ENCODE measurements at regions not wholly inside any gene's neighbourhood (a gene's known extent, or its start where the extent isn't known, plus 50 kb on each side); places are given as distances from the start of the nearest gene placed in this dataset.

DNA sequence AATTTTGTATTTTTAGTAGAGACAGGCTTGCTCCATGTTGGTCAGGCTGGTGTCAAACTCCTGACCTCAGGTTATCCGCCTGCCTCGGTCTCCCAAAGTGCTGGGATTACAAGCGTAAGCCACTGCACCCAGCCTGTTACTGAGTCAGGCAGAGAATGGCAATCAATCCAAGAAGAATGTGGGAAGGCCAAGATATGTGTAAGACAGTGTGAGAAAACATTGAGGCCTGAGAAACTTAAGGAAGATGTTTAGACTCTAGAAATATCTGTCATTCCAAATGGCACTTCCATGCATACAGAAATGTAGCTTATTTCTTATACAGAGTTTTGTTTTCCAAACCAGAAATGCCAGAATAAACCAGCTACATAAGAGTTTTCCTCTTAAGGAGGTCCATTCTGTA lies 248.5 kb downstream of the ETS1 start:
- peaks cover 4 to 34% of the 10 kb centered on the region in 2 donors for H3K4me1 ChIP-seq
- no peaks in the 10 kb centered on the region for H3K27me3 ChIP-seq
- no peaks in the 10 kb centered on the region for H3K36me3 ChIP-seq
- intact Hi-C loops (cut with DNase I), result no loop called here
- H3K9me3 ChIP-seq, result no peaks in the 10 kb centered on the region
- TF ChIP-seq, protein P1, sequence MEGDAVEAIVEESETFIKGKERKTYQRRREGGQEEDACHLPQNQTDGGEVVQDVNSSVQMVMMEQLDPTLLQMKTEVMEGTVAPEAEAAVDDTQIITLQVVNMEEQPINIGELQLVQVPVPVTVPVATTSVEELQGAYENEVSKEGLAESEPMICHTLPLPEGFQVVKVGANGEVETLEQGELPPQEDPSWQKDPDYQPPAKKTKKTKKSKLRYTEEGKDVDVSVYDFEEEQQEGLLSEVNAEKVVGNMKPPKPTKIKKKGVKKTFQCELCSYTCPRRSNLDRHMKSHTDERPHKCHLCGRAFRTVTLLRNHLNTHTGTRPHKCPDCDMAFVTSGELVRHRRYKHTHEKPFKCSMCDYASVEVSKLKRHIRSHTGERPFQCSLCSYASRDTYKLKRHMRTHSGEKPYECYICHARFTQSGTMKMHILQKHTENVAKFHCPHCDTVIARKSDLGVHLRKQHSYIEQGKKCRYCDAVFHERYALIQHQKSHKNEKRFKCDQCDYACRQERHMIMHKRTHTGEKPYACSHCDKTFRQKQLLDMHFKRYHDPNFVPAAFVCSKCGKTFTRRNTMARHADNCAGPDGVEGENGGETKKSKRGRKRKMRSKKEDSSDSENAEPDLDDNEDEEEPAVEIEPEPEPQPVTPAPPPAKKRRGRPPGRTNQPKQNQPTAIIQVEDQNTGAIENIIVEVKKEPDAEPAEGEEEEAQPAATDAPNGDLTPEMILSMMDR (IDR thresholded peaks at IDR 0.05), result no peak
- ATAC-seq (no peak), DNase-seq (no peak)
- no peak overlapping the region for H3K27ac ChIP-seq
- no peak overlapping the region for H3K4me3 ChIP-seq

DNA sequence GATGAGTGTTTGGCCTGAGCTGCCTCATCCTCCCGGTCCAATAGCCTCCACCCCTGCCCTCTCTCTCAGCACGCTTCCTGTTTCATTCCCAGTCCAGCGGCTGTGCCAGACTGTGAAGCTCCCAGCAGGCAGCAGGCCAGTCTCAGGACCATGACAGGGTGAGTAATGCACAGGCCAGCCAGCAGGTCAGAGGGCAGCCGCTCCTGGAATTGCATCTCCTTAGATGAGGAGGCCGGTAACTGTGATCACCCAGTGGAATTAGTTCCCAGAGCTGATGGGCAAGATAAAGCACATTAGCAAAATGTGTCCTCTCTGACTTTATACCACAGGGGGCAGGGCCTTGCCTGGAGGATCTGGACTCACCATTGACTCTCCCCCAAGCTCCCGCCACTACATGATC lies 251.2 kb downstream of the ETS1 start:
- Histone ChIP-seq H3K4me1 (peaks cover 0 to 16% of the 10 kb centered on the region in 2 donors), H3K27ac (peak overlapping the region in 1 of 2 donors; percentile 63), H3K9me3 (no peaks in the 10 kb centered on the region), H3K4me3 (no peak overlapping the region), H3K36me3 (no peaks in the 10 kb centered on the region), H3K27me3 (no peaks in the 10 kb centered on the region)
- TF ChIP-seq, protein P1 (IDR thresholded peaks at IDR 0.05), result no peak
- intact Hi-C loops (cut with DNase I), result no loop called here
- ATAC-seq (peak; percentile 57), DNase-seq (peak in 1 of 4 donors; percentile 41)

DNA sequence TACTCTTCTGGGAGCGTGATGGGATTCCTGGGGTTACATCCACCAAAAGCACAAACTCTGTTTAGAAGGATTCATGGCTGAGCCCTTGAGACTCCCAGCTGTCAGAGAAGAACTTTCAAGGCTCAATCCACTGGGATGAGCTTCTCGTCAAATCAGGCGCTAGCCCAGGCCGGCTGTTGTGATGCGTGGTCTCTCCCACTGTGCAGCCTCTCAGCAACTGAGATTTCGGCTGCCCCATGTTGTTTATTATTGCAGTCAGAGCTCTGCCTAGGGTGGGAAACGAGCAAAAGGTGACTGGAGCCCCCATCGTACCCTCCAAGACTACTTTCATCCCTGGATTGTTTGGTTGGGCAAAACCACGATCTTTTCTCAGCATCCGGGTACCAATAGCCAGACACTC lies 251.6 kb downstream of the ETS1 start:
- intact Hi-C loops (cut with DNase I), result no loop called here
- Histone ChIP-seq H3K27me3 (no peaks in the 10 kb centered on the region), H3K36me3 (no peaks in the 10 kb centered on the region), H3K4me1 (peaks cover 0 to 11% of the 10 kb centered on the region in 2 donors), H3K4me3 (no peak overlapping the region), H3K9me3 (no peaks in the 10 kb centered on the region), H3K27ac (peak overlapping the region in 1 of 2 donors; percentile 63)
- no peak for ATAC-seq
- TF ChIP-seq, protein P1 (IDR thresholded peaks at IDR 0.05), result no peak
- no peak for DNase-seq

DNA sequence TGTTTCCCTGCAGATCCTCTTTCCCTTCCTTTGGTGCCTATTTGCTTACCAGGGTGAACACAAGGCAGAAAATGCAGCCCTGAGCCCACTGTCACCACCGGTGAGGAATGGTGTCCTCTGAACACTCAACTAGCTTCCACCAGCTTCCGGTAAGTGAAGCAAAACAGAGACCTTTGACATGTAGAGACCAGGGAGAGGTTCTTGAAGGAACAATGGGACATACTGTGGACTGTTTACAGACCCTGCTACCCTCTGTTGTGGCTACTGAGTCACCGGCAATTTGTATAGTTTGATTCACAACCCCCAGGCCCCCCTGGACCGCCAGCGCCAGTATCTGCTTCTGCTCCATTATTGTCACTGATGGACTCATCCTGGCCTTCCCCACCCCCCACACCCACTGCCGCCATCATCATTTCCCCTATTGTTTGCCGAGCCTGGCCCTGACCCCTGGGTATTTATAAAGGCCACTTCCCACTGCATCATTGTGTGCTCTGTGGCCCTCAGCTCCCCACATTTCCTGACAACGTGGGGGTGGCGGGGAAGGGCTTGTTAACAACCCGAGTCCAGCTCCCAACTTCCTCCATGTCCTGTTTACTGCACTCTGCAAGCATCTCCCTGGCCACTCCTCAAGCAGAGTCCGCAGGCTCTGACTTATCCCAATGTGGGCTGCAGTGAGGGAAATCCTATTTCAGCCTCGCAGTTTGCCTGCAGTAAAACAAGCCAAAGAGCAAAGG lies 252.9 kb downstream of the ETS1 start:
- no peak overlapping the region for H3K4me3 ChIP-seq
- H3K4me1 ChIP-seq, result peaks cover 0 to 10% of the 10 kb centered on the region in 2 donors
- H3K36me3 ChIP-seq, result no peaks in the 10 kb centered on the region
- no peaks in the 10 kb centered on the region for H3K27me3 ChIP-seq
- peak overlapping the region; percentile 17 to 63 for H3K27ac ChIP-seq
- TF ChIP-seq, protein P1 (IDR thresholded peaks at IDR 0.05), result no peak
- intact Hi-C loops (cut with DNase I), result no loop called here
- peak; percentile 59 for ATAC-seq
- H3K9me3 ChIP-seq, result no peaks in the 10 kb centered on the region
- DNase-seq, result peak in 2 of 4 donors; percentile 44 to 54

DNA sequence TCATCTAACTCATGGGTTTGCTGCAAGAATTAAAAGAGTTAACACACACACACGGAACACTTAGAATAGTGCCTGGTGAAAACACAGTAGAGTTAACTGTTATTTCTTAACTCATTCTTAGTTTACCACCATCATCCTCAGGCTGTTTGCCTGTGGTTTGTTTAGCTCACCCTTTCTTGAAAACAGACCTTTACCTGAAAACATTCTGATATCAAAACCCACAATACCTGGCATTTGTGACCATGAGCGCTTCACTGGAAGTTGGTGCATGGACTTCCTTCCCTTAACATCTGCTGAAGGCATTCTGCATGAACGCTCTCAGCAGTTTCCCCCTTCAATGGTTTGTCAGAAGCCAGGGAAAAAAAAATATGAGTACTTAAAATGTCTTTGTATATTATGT lies 256.0 kb downstream of the ETS1 start:
- Histone ChIP-seq H3K27ac (peak overlapping the region in 1 of 2 donors; percentile 40), H3K9me3 (no peaks in the 10 kb centered on the region), H3K27me3 (no peaks in the 10 kb centered on the region), H3K4me3 (no peak overlapping the region), H3K36me3 (no peaks in the 10 kb centered on the region), H3K4me1 (peaks cover 0 to 10% of the 10 kb centered on the region in 2 donors)
- TF ChIP-seq, protein P1 (IDR thresholded peaks at IDR 0.05), result no peak
- intact Hi-C loops (cut with DNase I), result no loop called here
- no peak for ATAC-seq
- no peak for DNase-seq
